ENCODE measurements at regions not wholly inside any gene's neighbourhood (a gene's known extent, or its start where the extent isn't known, plus 50 kb on each side); places are given as distances from the start of the nearest gene placed in this dataset.

DNA sequence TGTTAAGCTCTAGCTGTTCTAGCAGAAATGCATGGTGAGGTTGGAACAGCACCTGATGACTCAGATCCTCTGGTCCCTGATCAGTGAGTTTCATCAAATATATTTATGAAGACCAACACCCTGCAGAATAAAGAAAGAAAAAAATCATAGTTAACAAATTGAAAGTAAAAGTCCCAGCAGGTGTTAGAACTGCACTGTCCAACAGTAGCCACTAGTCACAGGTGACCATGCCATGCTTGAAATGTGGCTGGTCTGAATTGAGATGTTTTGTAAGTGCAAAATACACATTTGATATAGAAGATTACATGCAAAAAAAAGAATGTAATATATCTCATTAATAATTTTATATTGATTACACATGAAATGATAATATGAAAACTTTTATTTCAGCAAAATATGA is 1010.7 kb upstream of the ZEB2 start:
- no TSS peak for BruUV-seq (replicated peaks)
- Histone ChIP-seq H3K9me3 (ENCODE audit: control insufficient read depth, insufficient read depth, low read depth, low read length) (no peaks in the 10 kb centered on the region), H3K27ac (ENCODE audit: low read length) (no peak overlapping the region), H3K4me3 (ENCODE audit: low read depth in 2 of 2, low read length in 2 of 2) (no peak overlapping the region), H3K36me3 (ENCODE audit: control insufficient read depth, insufficient read depth, low read length) (no peaks in the 10 kb centered on the region), H3K4me1 (ENCODE audit: control insufficient read depth, insufficient read depth, low read length) (no peaks in the 10 kb centered on the region), H3K27me3 (ENCODE audit: control insufficient read depth, insufficient read depth, low read length) (no peaks in the 10 kb centered on the region)
- in situ Hi-C loops (cut with HindIII; ENCODE audit: low pct_unique_long_range_greater_than_20kb, low sequenced_read_pairs) (no loop called here), intact Hi-C loops (cut with micrococcal nuclease; ENCODE audit: unreplicated experiment) (no loop called here)
- POLR2A ChIA-PET, result no interaction called here
- DNase-seq (ENCODE audit: low read depth, low spot score), result no peak
- TF ChIP-seq SIN3A (IDR thresholded peaks at IDR 0.05; ENCODE audit: borderline replicate concordance, insufficient read depth, low read depth, low read length) (no peak), POLR2AphosphoS5 (IDR thresholded peaks at IDR 0.05; ENCODE audit: low read depth, low read length) (no peak), TCF7L2 (IDR thresholded peaks at IDR 0.05; ENCODE audit: low read depth, low read length) (no peak), REST (IDR thresholded peaks at IDR 0.05; ENCODE audit: insufficient read depth in 1 of 2, low read depth in 2 of 2, low read length in 1 of 2) (no peak), CTCF (IDR thresholded peaks at IDR 0.05) (no peak)
- CTCF ChIA-PET, result no interaction called here
- ATAC-seq, result no peak

- intact Hi-C loops (cut with micrococcal nuclease; ENCODE audit: unreplicated experiment) (no loop called here), in situ Hi-C loops (cut with HindIII; ENCODE audit: low pct_unique_long_range_greater_than_20kb, low sequenced_read_pairs) (no loop called here)
- BruUV-seq (replicated peaks), result no TSS peak
- Histone ChIP-seq H3K27ac (ENCODE audit: low read length) (no peak overlapping the region), H3K4me1 (ENCODE audit: control insufficient read depth, insufficient read depth, low read length) (no peaks in the 10 kb centered on the region), H3K4me3 (ENCODE audit: low read depth in 2 of 2, low read length in 2 of 2) (no peak overlapping the region), H3K27me3 (ENCODE audit: control insufficient read depth, insufficient read depth, low read length) (no peaks in the 10 kb centered on the region), H3K9me3 (ENCODE audit: control insufficient read depth, insufficient read depth, low read depth, low read length) (no peaks in the 10 kb centered on the region), H3K36me3 (ENCODE audit: control insufficient read depth, insufficient read depth, low read length) (no peaks in the 10 kb centered on the region)
- CTCF ChIA-PET, result no interaction called here
- TF ChIP-seq TCF7L2 (IDR thresholded peaks at IDR 0.05; ENCODE audit: low read depth, low read length) (no peak), POLR2AphosphoS5 (IDR thresholded peaks at IDR 0.05; ENCODE audit: low read depth, low read length) (no peak), CTCF (IDR thresholded peaks at IDR 0.05) (no peak), REST (IDR thresholded peaks at IDR 0.05; ENCODE audit: insufficient read depth in 1 of 2, low read depth in 2 of 2, low read length in 1 of 2) (no peak), SIN3A (IDR thresholded peaks at IDR 0.05; ENCODE audit: borderline replicate concordance, insufficient read depth, low read depth, low read length) (no peak)
- ATAC-seq (no peak), DNase-seq (ENCODE audit: low read depth, low spot score) (no peak)
- POLR2A ChIA-PET, result no interaction called here
Observed at GRCh38 chr2:145524836-145525235, 1004.9 kb upstream of the ZEB2 start.
